ENCODE measurements at regions not wholly inside any gene's neighbourhood (a gene's known extent, or its start where the extent isn't known, plus 50 kb on each side); places are given as distances from the start of the nearest gene placed in this dataset.

GRCh38 chr6:50236164-50236563 is 186.4 kb upstream of the DEFB112 start:
- no peak for DNase-seq

GRCh38 chr6:50239853-50240252 is 190.1 kb upstream of the DEFB112 start:
- no peak for DNase-seq

- no peak for DNase-seq
These were observed 191.3 kb upstream of the DEFB112 start for GRCh38 chr6:50240986-50241385.

- DNase-seq = no peak
These were observed 199.8 kb upstream of the DEFB112 start for GRCh38 chr6:50249493-50249892.

GRCh38 chr6:50257322-50257721 is 207.6 kb upstream of the DEFB112 start:
- DNase-seq = no peak

GRCh38 chr6:50259903-50260302 is 210.2 kb upstream of the DEFB112 start:
- no peak for DNase-seq

GRCh38 chr6:50264995-50265571 is 215.4 kb upstream of the DEFB112 start:
- no peak for DNase-seq

GRCh38 chr6:50270415-50270814 is 220.7 kb upstream of the DEFB112 start:
- no peak for DNase-seq

- DNase-seq = no peak
These were observed 221.5 kb upstream of the DEFB112 start for GRCh38 chr6:50271266-50271665.

- no peak for DNase-seq
These were observed 222.1 kb upstream of the DEFB112 start for GRCh38 chr6:50271817-50272216.

- no peak for DNase-seq
These were observed 222.9 kb upstream of the DEFB112 start for GRCh38 chr6:50272611-50273010.

GRCh38 chr6:50276771-50277261 is 227.1 kb upstream of the DEFB112 start:
- DNase-seq = no peak

GRCh38 chr6:50277774-50278173 is 228.0 kb upstream of the DEFB112 start:
- no peak for DNase-seq

- no peak for DNase-seq
These were observed 228.9 kb upstream of the DEFB112 start for GRCh38 chr6:50278663-50279062.

GRCh38 chr6:50285735-50286134 is 236.0 kb upstream of the DEFB112 start:
- no peak for DNase-seq

GRCh38 chr6:50288241-50288640 is 238.5 kb upstream of the DEFB112 start:
- DNase-seq = no peak

GRCh38 chr6:50288881-50289280 is 239.2 kb upstream of the DEFB112 start:
- no peak for DNase-seq

- DNase-seq = no peak
These were observed 239.6 kb upstream of the DEFB112 start for GRCh38 chr6:50289366-50289765.

GRCh38 chr6:50301307-50301706 is 251.6 kb upstream of the DEFB112 start:
- no peak for DNase-seq

GRCh38 chr6:50305660-50306059 is 255.9 kb upstream of the DEFB112 start:
- DNase-seq = no peak

GRCh38 chr6:50318536-50318935 is 268.8 kb upstream of the DEFB112 start:
- DNase-seq = no peak

- no peak for DNase-seq
These were observed 280.6 kb upstream of the DEFB112 start for GRCh38 chr6:50330347-50330746.

GRCh38 chr6:50330963-50331362 is 281.2 kb upstream of the DEFB112 start:
- no peak for DNase-seq

GRCh38 chr6:50333696-50334095 is 284.0 kb upstream of the DEFB112 start:
- no peak for DNase-seq

GRCh38 chr6:50337532-50338122 is 287.9 kb upstream of the DEFB112 start:
- no peak for DNase-seq

Measured in kidney glomerular epithelial cell (primary cell).